Astrocyte of the hippocampus (primary cell): ENCODE measurements at regions not wholly inside any gene's neighbourhood (a gene's known extent, or its start where the extent isn't known, plus 50 kb on each side); places are given as distances from the start of the nearest gene placed in this dataset.

ENCODE experiments used
- DNase-seq: peaks from one replicate; pipeline ENCODE4 v3.0.0; 2011; ENCODE audit warnings: low read depth, low spot score

- DNase-seq: peak; percentile 93
Measured at GRCh38 chr7:86972072-86972471, 87.4 kb downstream of the ELAPOR2 start.

GRCh38 chr7:86970986-86971385, 88.5 kb downstream of the ELAPOR2 start:
- DNase-seq: no peak

- DNase-seq: no peak
Measured at GRCh38 chr7:86970547-86970946, 88.9 kb downstream of the ELAPOR2 start.

- DNase-seq: no peak
Measured at GRCh38 chr7:86969865-86970264, 89.6 kb downstream of the ELAPOR2 start.

- DNase-seq: peak; percentile 45
Measured at GRCh38 chr7:86968618-86969017, 90.8 kb downstream of the ELAPOR2 start.

- DNase-seq: no peak
Measured at GRCh38 chr7:86966916-86967315, 92.5 kb downstream of the ELAPOR2 start.

GRCh38 chr7:86965727-86966120, 93.7 kb downstream of the ELAPOR2 start:
- no peak for DNase-seq

GRCh38 chr7:86964973-86965726, 94.3 kb downstream of the ELAPOR2 start:
- DNase-seq: no peak

- DNase-seq: peak; percentile 55
Measured at GRCh38 chr7:86963599-86964230, 95.7 kb downstream of the ELAPOR2 start.

- DNase-seq: no peak
Measured at GRCh38 chr7:86962623-86963022, 96.8 kb downstream of the ELAPOR2 start.

GRCh38 chr7:86961686-86962085, 97.8 kb downstream of the ELAPOR2 start:
- peak; percentile 29 for DNase-seq

GRCh38 chr7:86958380-86958779, 101.1 kb downstream of the ELAPOR2 start:
- DNase-seq: no peak

- no peak for DNase-seq
Measured at GRCh38 chr7:86956567-86956966, 102.9 kb downstream of the ELAPOR2 start.

GRCh38 chr7:86955895-86956503, 103.5 kb downstream of the ELAPOR2 start:
- no peak for DNase-seq

- no peak for DNase-seq
Measured at GRCh38 chr7:86954971-86955370, 104.5 kb downstream of the ELAPOR2 start.

- DNase-seq: no peak
Measured at GRCh38 chr7:86953653-86954336, 105.7 kb downstream of the ELAPOR2 start.

GRCh38 chr7:86953219-86953618, 106.2 kb downstream of the ELAPOR2 start:
- DNase-seq: no peak

- DNase-seq: no peak
Measured at GRCh38 chr7:86951895-86952294, 107.6 kb downstream of the ELAPOR2 start.

GRCh38 chr7:86950944-86951343, 108.5 kb downstream of the ELAPOR2 start:
- no peak for DNase-seq

GRCh38 chr7:86950360-86950759, 109.1 kb downstream of the ELAPOR2 start:
- no peak for DNase-seq

- no peak for DNase-seq
Measured at GRCh38 chr7:86949779-86950260, 109.6 kb downstream of the ELAPOR2 start.
